Fibroblast of skin of abdomen (primary cell): ENCODE measurements at regions not wholly inside any gene's neighbourhood (a gene's known extent, or its start where the extent isn't known, plus 50 kb on each side); places are given as distances from the start of the nearest gene placed in this dataset.

Source experiments
- DNase-seq: peaks from one replicate; pipeline ENCODE4 v3.0.0-alpha.2; 2013

GRCh38 chr11:116556483-116556882 is 216.3 kb downstream of the BUD13 start:
- DNase-seq = no peak

- DNase-seq = no peak
Observed at GRCh38 chr11:116553482-116553881, 219.3 kb downstream of the BUD13 start.

- no peak for DNase-seq
Observed at GRCh38 chr11:116551576-116551975, 221.2 kb downstream of the BUD13 start.

GRCh38 chr11:116548256-116548655 is 224.5 kb downstream of the BUD13 start:
- DNase-seq = no peak

GRCh38 chr11:116547571-116547970 is 225.2 kb downstream of the BUD13 start:
- no peak for DNase-seq

GRCh38 chr11:116545912-116546311 is 226.9 kb downstream of the BUD13 start:
- DNase-seq = no peak

- no peak for DNase-seq
Observed at GRCh38 chr11:116544721-116545120, 228.1 kb downstream of the BUD13 start.

- DNase-seq = no peak
Observed at GRCh38 chr11:116543911-116544475, 228.8 kb downstream of the BUD13 start.

- no peak for DNase-seq
Observed at GRCh38 chr11:116543099-116543498, 229.7 kb downstream of the BUD13 start.

- no peak for DNase-seq
Observed at GRCh38 chr11:116542406-116542805, 230.4 kb downstream of the BUD13 start.

- DNase-seq = no peak
Observed at GRCh38 chr11:116541460-116541859, 231.3 kb downstream of the BUD13 start.

- DNase-seq = no peak
Observed at GRCh38 chr11:116540645-116541304, 232.0 kb downstream of the BUD13 start.

- DNase-seq = no peak
Observed at GRCh38 chr11:116539836-116540418, 232.9 kb downstream of the BUD13 start.

- DNase-seq = no peak
Observed at GRCh38 chr11:116539211-116539610, 233.6 kb downstream of the BUD13 start.

GRCh38 chr11:116538677-116539076 is 234.1 kb downstream of the BUD13 start:
- DNase-seq = no peak

- DNase-seq = no peak
Observed at GRCh38 chr11:116537709-116538108, 235.1 kb downstream of the BUD13 start.

GRCh38 chr11:116537121-116537520 is 235.7 kb downstream of the BUD13 start:
- no peak for DNase-seq

- DNase-seq = no peak
Observed at GRCh38 chr11:116536416-116536815, 236.4 kb downstream of the BUD13 start.

- DNase-seq = no peak
Observed at GRCh38 chr11:116535994-116536393, 236.8 kb downstream of the BUD13 start.

GRCh38 chr11:116535120-116535519 is 237.7 kb downstream of the BUD13 start:
- no peak for DNase-seq

GRCh38 chr11:116534270-116534975 is 238.4 kb downstream of the BUD13 start:
- no peak for DNase-seq

- DNase-seq = no peak
Observed at GRCh38 chr11:116533186-116533825, 239.5 kb downstream of the BUD13 start.

- no peak for DNase-seq
Observed at GRCh38 chr11:116532066-116532465, 240.7 kb downstream of the BUD13 start.
